ENCODE measurements at regions not wholly inside any gene's neighbourhood (a gene's known extent, or its start where the extent isn't known, plus 50 kb on each side); places are given as distances from the start of the nearest gene placed in this dataset.
A peak's percentile ranks its signal among the peaks of the same experiment; 100 is the strongest.

- peak overlapping the region in 1 of 2 donors; percentile 48 for H3K27ac ChIP-seq (ENCODE audit: low read depth in 1 of 2, low read length in 1 of 2)
- 64 to 80% methylated on average over 6 of the region's 6 CpGs for WGBS, 2 donors
- H3K9me3 ChIP-seq (ENCODE audit: control insufficient read depth in 4 of 4, insufficient read depth in 3 of 4, low read length in 3 of 4): no peaks in the 10 kb centered on the region
- DNase-seq (no peak), ATAC-seq (ENCODE audit: insufficient read depth, low FRiP score) (no peak)
- no peak overlapping the region for H3K9ac ChIP-seq (ENCODE audit: insufficient read depth in 1 of 2, low read length in 2 of 2)
- no peak overlapping the region for H3K4me3 ChIP-seq
- H3K4me1 ChIP-seq (ENCODE audit: control insufficient read depth in 5 of 5, insufficient read depth in 5 of 5, low read length in 5 of 5): peaks cover 0 to 15% (median 7%) of the 10 kb centered on the region in 5 donors
- H3K27me3 ChIP-seq (ENCODE audit: control insufficient read depth in 3 of 3, insufficient read depth in 3 of 3, low read length in 2 of 3): no peaks in the 10 kb centered on the region
- TF ChIP-seq, protein P1, sequence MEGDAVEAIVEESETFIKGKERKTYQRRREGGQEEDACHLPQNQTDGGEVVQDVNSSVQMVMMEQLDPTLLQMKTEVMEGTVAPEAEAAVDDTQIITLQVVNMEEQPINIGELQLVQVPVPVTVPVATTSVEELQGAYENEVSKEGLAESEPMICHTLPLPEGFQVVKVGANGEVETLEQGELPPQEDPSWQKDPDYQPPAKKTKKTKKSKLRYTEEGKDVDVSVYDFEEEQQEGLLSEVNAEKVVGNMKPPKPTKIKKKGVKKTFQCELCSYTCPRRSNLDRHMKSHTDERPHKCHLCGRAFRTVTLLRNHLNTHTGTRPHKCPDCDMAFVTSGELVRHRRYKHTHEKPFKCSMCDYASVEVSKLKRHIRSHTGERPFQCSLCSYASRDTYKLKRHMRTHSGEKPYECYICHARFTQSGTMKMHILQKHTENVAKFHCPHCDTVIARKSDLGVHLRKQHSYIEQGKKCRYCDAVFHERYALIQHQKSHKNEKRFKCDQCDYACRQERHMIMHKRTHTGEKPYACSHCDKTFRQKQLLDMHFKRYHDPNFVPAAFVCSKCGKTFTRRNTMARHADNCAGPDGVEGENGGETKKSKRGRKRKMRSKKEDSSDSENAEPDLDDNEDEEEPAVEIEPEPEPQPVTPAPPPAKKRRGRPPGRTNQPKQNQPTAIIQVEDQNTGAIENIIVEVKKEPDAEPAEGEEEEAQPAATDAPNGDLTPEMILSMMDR (IDR thresholded peaks at IDR 0.05; ENCODE audit: control extremely low read depth, extremely low read depth): no peak
- no peaks in the 10 kb centered on the region for H3K36me3 ChIP-seq (ENCODE audit: control insufficient read depth in 4 of 4, insufficient read depth in 4 of 4, low read length in 4 of 4)
Observed at GRCh38 chr13:24071423-24072075, 89.0 kb upstream of the SPATA13 start.

GRCh38 chr13:24073657-24074056 lies 86.9 kb upstream of the SPATA13 start:
- no peaks in the 10 kb centered on the region for H3K9me3 ChIP-seq (ENCODE audit: control insufficient read depth in 4 of 4, insufficient read depth in 3 of 4, low read length in 3 of 4)
- peaks cover 0 to 15% (median 8%) of the 10 kb centered on the region in 5 donors for H3K4me1 ChIP-seq (ENCODE audit: control insufficient read depth in 5 of 5, insufficient read depth in 5 of 5, low read length in 5 of 5)
- ATAC-seq (ENCODE audit: insufficient read depth, low FRiP score) (no peak), DNase-seq (no peak)
- TF ChIP-seq, protein P1 (IDR thresholded peaks at IDR 0.05; ENCODE audit: control extremely low read depth, extremely low read depth): no peak
- H3K36me3 ChIP-seq (ENCODE audit: control insufficient read depth in 4 of 4, insufficient read depth in 4 of 4, low read length in 4 of 4): no peaks in the 10 kb centered on the region
- H3K9ac ChIP-seq (ENCODE audit: insufficient read depth in 1 of 2, low read length in 2 of 2): no peak overlapping the region
- H3K27me3 ChIP-seq (ENCODE audit: control insufficient read depth in 3 of 3, insufficient read depth in 3 of 3, low read length in 2 of 3): no peaks in the 10 kb centered on the region
- no peak overlapping the region for H3K4me3 ChIP-seq
- WGBS, 2 donors: 97 to 99% methylated on average over 2 of the region's 2 CpGs
- H3K27ac ChIP-seq (ENCODE audit: low read depth in 1 of 2, low read length in 1 of 2): no peak overlapping the region

- Histone ChIP-seq H3K4me1 (ENCODE audit: control insufficient read depth in 5 of 5, insufficient read depth in 5 of 5, low read length in 5 of 5) (peaks cover 0 to 15% (median 8%) of the 10 kb centered on the region in 5 donors), H3K9me3 (ENCODE audit: control insufficient read depth in 4 of 4, insufficient read depth in 3 of 4, low read length in 3 of 4) (no peaks in the 10 kb centered on the region), H3K36me3 (ENCODE audit: control insufficient read depth in 4 of 4, insufficient read depth in 4 of 4, low read length in 4 of 4) (no peaks in the 10 kb centered on the region), H3K27ac (ENCODE audit: low read depth in 1 of 2, low read length in 1 of 2) (peak overlapping the region in 1 of 2 donors; percentile 32), H3K27me3 (ENCODE audit: control insufficient read depth in 3 of 3, insufficient read depth in 3 of 3, low read length in 2 of 3) (no peaks in the 10 kb centered on the region), H3K9ac (ENCODE audit: insufficient read depth in 1 of 2, low read length in 2 of 2) (no peak overlapping the region), H3K4me3 (no peak overlapping the region)
- TF ChIP-seq, protein P1 (IDR thresholded peaks at IDR 0.05; ENCODE audit: control extremely low read depth, extremely low read depth): no peak
- DNase-seq: no peak
- WGBS, 2 donors: 26 to 36% methylated on average over 2 of the region's 2 CpGs
- ATAC-seq (ENCODE audit: insufficient read depth, low FRiP score): no peak
Observed at GRCh38 chr13:24074678-24075077, 85.8 kb upstream of the SPATA13 start.

Data from lung (tissue), 11 donors.